ENCODE measurements at regions not wholly inside any gene's neighbourhood (a gene's known extent, or its start where the extent isn't known, plus 50 kb on each side); places are given as distances from the start of the nearest gene placed in this dataset.
"Not testable (repeated sequence)": the region's sequence is repeated elsewhere in the genome, so short reads cannot be mapped to it uniquely, and the experiment has no call there.

- TF ChIP-seq REST (tag by site-specific recombination; IDR thresholded peaks at IDR 0.05); AEBP2 (tag by site-specific recombination; IDR thresholded peaks at IDR 0.05; ENCODE audit: borderline replicate concordance); ZNF175 (tag by site-specific recombination; IDR thresholded peaks at IDR 0.05); ZNF529 (tag by site-specific recombination; IDR thresholded peaks at IDR 0.05; ENCODE audit: insufficient replicate concordance); CTCF (tag by site-specific recombination; IDR thresholded peaks at IDR 0.05); ZFP3 (tag by site-specific recombination; IDR thresholded peaks at IDR 0.05; ENCODE audit: low read depth); ZNF23 (tag by site-specific recombination; IDR thresholded peaks at IDR 0.05; ENCODE audit: borderline replicate concordance); ZBTB48 (tag by site-specific recombination; IDR thresholded peaks at IDR 0.05); MEIS1 (CRISPR knock-in tag; IDR thresholded peaks at IDR 0.05; ENCODE audit: borderline replicate concordance); ZNF830 (tag by site-specific recombination; IDR thresholded peaks at IDR 0.05; ENCODE audit: low read depth); HOXA7 (CRISPR knock-in tag; IDR thresholded peaks at IDR 0.05; ENCODE audit: borderline replicate concordance); ZNF560 (tag by site-specific recombination; IDR thresholded peaks at IDR 0.05; ENCODE audit: borderline replicate concordance); SCRT1 (tag by site-specific recombination; IDR thresholded peaks at IDR 0.05; ENCODE audit: borderline replicate concordance): not testable (repeated sequence)
These were observed 108.0 kb upstream of the FHL2 start for GRCh38 chr2:105506860-105507259.
